Kasumi-1 (cell line): ENCODE measurements at regions not wholly inside any gene's neighbourhood (a gene's known extent, or its start where the extent isn't known, plus 50 kb on each side); places are given as distances from the start of the nearest gene placed in this dataset.

Experiments
- DNase-seq, 2 experiments: peaks; one replicate each; lab custom pipeline; 2025; lab: John Stamatoyannopoulos, UW

DNA sequence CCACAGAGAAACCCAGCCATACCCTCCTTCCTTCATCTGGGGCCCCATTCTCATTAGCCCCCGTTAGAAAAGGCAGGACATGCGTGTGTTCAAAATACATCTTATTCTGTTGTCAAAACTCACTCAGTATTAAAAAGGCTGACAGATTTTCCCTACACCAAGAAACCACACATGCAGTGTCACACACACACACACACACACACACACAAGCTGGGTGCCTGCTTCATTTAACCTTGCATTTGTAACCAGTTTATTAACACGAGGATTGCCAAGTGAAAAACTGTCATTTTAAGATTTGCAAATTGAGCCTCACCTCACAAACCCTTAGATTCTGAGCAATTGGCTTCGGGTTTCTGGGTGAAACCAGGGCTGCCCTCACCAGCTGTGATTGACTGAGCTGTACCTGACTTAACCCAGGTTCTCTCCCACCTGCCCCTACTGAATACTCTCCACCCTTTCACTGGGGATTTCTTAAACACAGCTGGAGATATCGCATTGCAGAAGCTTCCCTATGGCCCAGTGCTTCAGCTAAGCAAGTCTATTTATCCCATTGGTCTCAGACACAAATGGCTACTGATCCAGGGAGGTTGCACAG, 172.7 kb upstream of the ZNF507 start:
- DNase-seq, result no peak

DNA sequence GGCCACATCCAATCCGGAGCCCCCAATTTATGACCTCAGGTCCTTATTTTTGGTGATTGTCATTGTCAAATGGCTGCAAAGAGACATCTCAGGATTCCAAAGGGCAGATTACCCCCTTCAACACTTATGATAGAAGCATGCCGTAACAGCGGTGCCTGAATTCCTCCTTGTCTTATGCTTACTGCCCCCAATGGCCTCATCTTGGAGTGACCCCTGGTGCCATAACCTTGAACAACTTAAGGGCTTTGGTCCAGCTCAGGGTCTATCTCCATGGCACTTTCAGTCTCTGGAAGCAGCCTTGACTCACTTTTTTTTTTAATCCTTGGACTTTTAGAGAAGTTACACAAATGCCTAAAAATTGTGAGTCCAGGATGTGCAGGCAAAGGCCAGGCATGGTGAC, 171.6 kb upstream of the ZNF507 start:
- no peak for DNase-seq

GRCh38 chr19:32174386-32175113, 170.9 kb upstream of the ZNF507 start:
- no peak for DNase-seq

DNA sequence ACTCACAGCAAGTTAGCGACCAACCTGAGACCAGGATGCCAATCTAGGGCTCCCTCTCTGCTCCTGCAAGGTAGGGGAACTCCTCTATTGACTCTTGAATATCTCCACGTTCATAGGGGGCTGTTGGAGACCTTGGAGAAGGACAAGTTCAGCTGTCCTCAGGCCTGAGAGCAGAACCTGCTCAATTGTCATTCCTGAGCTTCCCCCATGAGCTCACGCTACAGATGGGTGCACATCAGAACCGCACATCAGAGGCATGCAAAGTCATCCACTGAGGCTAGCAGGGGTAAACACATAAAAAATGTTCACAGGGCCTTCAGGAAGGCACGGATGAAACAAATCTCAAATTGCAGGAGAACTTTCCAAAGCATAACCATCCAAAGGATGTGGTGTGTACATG, 168.8 kb upstream of the ZNF507 start:
- DNase-seq, result no peak

- DNase-seq, result no peak
Observed at GRCh38 chr19:32177686-32178085, 167.7 kb upstream of the ZNF507 start.

GRCh38 chr19:32178401-32178800, 167.0 kb upstream of the ZNF507 start:
- no peak for DNase-seq

DNA sequence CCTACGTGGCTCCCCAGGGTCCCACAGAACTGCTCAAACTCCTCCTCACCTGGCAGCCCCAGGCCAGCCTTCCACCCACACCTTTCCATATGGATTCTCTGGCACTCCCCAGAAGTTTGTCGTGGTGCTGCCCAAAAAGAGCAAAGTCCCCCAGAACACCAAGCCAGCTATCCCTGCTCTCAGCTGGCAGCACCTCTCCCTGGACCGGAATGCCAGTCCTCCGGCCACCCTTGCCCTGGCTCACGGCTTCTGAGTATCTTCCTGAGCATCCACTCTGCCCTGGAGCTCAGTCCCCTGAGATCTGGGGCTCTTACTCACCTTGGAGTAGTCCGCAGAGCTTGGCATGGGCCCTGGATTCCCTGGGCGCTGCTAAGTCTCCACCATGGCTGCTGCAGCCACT, 166.5 kb upstream of the ZNF507 start:
- no peak for DNase-seq

DNA sequence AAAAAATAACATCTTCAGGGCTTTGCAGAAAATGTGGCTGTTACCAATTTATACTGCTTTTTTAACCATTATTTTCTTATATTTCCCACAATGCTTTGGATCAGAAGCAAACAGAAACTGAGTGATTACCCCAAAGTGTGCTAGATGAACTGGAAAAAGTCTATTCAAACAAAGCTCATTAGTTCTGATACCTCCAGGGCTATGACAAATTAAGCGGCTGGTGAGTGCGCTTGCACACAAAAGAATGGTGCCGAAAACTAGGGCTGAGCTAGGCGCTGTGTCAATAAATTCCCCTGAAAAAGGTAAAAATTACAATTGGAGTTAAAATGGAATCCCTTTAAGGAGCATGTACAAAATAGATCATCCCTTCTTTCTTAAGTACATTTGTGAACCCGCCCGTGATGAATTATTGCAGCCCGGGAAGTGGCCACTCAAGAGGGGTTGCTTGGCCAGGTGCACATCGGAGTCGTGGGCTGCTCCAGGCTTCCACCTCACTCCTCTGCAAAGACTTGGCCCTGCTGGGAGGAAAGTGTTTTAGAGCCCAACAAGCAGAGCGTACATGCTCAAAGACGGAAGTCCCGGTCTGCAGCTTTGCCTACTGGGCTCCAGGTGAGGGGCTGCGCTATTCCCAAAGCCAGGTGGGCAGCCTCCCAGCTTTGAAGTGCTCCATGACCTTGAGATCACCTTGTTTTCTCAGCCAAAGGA, 164.0 kb upstream of the ZNF507 start:
- no peak for DNase-seq

DNA sequence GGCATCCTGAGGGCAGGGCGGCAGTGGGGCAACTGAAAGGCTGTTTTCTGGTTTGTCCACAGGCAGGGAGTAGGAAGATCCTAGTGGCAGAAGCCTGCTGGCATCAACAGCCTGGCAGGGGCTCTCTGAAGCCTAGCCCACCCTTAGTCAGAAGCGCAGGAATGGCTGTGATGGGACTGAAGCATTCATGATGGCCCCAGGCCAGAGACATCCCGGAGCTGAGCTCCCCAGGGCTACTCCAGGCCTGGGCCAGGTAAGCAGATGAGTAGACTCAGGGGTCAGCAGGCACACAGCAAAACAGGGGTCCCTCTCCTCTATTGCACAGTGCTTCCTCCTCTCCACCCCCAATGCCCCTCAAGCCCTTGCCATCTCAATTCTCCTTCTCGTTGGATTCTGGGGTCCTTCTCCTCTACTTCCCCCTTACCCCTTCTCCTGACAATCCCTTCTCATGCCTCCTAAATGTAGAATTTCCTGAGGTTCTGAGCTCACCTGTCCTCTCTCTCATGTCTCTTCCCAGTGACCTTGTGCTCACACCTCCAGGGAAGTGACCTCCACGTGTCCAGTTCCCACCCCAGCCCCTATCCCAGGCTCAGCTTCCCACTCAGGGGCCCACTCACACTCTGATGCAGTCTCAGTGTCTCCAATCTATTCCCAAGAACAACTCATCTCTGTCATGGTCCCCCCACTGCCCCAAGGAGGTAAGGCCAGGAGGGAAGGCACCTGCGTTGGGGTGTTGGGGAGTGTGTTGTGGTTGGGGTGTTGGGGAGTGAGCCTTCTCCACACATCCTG, 158.7 kb upstream of the ZNF507 start:
- DNase-seq, result no peak

DNA sequence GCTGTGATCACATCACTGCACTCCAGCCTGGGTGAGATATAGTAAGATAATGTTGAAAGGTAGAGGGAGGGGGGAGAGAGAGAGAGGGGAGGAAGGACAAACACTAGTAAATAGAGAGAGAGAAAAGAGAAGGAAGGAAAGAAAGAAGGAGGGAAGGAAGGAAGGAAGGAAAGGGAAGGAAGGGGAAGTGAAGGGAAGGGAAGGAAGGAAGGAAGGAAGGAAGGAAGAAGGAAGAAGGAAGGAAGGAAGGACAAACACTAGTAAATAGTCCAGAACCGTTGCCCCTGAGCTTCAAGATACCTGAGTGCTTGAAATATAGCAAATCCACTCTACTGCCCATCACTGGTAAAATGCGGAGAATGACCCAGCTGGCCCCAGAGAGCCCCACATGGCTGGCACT, 156.5 kb upstream of the ZNF507 start:
- DNase-seq, result no peak

GRCh38 chr19:32189956-32190706, 155.3 kb upstream of the ZNF507 start:
- no peak for DNase-seq

DNA sequence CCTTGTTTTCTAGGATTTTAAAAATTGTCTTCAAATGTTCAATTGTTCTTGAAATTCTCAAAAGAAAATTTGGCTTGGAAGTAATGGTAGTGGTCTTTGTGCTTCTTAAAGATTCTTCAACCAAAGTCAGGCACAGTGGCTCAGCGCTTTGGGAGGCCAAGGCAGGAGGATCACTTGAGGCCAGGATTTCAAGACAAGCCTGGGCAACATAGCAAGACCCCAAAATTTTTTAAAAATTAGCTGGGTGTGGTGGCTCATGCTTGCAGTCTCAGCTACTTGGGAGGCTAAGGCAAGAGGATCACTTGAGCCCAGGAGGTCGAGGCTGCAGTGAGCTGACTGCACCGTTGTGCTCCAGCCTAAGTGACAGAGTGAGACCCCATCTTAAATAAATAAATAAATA, 153.5 kb upstream of the ZNF507 start:
- DNase-seq, result no peak

DNA sequence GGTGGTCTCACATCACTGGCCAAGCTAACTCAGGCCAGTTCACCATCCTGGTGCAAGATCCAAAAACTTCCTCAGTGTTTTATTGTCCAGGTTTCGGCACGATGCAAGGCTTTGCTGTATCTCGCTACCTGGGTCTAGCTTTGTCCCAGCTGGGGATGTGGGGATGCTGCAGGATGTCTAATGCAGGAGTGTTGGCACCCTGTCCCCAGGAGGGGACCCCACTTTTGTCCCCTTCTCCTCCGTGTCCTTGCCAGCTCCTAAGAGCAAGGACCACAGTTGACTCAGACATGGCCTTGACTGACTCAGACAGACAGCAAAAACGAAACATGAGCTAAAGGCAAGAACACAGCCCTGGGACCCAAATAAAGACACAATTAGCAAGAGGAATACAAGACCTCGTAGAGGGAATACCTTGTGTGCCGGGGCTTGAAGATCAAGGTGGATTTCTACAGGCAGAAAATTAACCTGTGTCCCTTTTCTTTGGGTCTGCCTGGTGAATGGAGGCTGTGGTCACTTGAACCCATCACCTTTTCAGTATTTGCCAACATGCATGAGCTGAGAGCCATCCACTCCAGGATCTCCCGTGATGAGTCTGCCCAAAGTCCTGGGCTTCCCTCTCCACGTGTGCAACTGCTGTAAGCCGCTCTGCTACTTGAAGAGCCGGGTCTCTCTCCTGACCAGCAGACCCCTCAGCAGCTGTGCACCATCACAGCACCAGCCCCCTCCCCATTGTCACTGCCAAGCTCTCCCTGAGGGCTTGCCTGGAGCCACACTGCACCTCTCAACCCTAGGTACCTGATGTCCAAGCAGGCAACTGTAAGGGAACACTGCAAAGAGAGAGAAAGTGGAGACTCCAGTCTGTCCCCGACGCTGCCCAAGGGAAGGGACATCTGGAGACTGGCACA, 149.5 kb upstream of the ZNF507 start:
- DNase-seq, result no peak

GRCh38 chr19:32196690-32197420, 148.6 kb upstream of the ZNF507 start:
- no peak for DNase-seq

GRCh38 chr19:32197896-32198882, 147.2 kb upstream of the ZNF507 start:
- no peak for DNase-seq

- no peak for DNase-seq
Observed at GRCh38 chr19:32199501-32200040, 145.8 kb upstream of the ZNF507 start.

DNA sequence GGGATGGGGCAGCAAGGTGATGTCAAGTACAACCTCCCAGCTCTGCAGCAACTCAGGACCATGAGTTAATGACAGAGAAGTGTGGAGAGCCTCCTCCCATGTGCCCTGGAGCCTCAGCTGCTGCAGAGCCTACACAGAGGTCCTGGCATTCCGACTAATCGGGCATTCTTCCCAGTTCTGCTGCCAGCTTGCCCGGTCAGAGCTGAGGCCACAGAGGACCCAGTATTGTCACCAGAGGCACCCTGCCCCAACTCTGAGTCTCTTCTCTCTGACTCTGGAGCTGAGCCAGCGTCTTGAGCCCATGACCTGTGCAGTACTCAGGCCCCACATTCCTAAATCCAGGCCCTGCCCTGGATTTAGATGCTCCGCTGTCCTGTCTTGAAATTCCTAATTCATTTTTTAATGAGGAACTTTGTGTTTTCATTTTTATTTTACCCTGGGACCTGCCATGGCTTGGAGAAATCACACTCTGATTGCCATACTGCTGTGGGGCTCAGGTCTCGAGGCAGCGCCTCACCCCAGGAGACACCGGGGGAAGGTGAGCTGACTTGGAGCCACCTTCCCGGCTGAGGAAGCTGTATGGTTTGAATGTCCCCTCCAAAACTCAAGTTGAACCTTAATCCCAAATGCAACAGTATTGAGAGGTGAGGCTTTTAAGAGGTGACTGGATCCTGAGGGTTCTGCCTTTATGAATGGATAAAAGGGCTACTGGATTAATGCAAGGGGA, 144.9 kb upstream of the ZNF507 start:
- no peak for DNase-seq

GRCh38 chr19:32201211-32201610, 144.2 kb upstream of the ZNF507 start:
- DNase-seq, result no peak
